ENCODE measurements at regions not wholly inside any gene's neighbourhood (a gene's known extent, or its start where the extent isn't known, plus 50 kb on each side); places are given as distances from the start of the nearest gene placed in this dataset.

- FAIRE-seq: no peak
These were observed 83.4 kb upstream of the SHISA3 start for GRCh38 chr4:42313872-42314271.

GRCh38 chr4:42315231-42315630 lies 82.1 kb upstream of the SHISA3 start:
- intact Hi-C loops (cut with micrococcal nuclease) (no loop called here), dilution Hi-C loops (cut with MboI; ENCODE audit: extremely low pct_ligation_motif_present, low sequenced_read_pairs) (no loop called here)
- H3K4me3 ChIP-seq (replicated peaks in 1 of 3; ENCODE audit: insufficient read depth in 1 of 3, low read depth in 1 of 3, low read length in 3 of 3): no peak overlapping the region
- H3K79me2 ChIP-seq (ENCODE audit: control insufficient read depth, insufficient read depth, low read length): no peaks in the 10 kb centered on the region
- TF ChIP-seq EZH2 (IDR thresholded peaks at IDR 0.05; ENCODE audit: borderline replicate concordance, low read depth, low read length, severe bottlenecking) (no peak), FOS (IDR thresholded peaks at IDR 0.05; ENCODE audit: borderline replicate concordance, insufficient read depth, low read length) (no peak), POLR2A (IDR thresholded peaks at IDR 0.05; ENCODE audit: low read depth, low read length) (no peak), POLR2AphosphoS5 (IDR thresholded peaks at IDR 0.05; ENCODE audit: insufficient read depth, low read depth, low read length) (no peak), MYC (IDR thresholded peaks at IDR 0.05; ENCODE audit: low read depth, low read length) (no peak), JUN (IDR thresholded peaks at IDR 0.05; ENCODE audit: borderline replicate concordance, insufficient read depth, insufficient read length, low read depth) (no peak), MAX (IDR thresholded peaks at IDR 0.05; ENCODE audit: insufficient read depth, insufficient read length) (no peak), GATA2 (IDR thresholded peaks at IDR 0.05; ENCODE audit: insufficient read depth, insufficient read length, low read depth, low read length) (no peak), CTCF (IDR thresholded peaks at IDR 0.05; ENCODE audit: extremely low read depth in 1 of 2, insufficient read depth in 1 of 2, low read depth in 1 of 2, low read length in 2 of 2) (no peak)
- no peak overlapping the region for H3K9ac ChIP-seq (replicated peaks; ENCODE audit: extremely low read depth, insufficient read depth, low read length)
- H3K9me3 ChIP-seq (replicated peaks; ENCODE audit: control insufficient read depth, insufficient read depth, low read length): no peaks in the 10 kb centered on the region
- H4K20me1 ChIP-seq (replicated peaks; ENCODE audit: control insufficient read depth, extremely low read depth, insufficient read depth, low read length): no peaks in the 10 kb centered on the region
- ChIA-PET POLR2A (no interaction called here), CTCF (no interaction called here)
- H3K4me2 ChIP-seq (ENCODE audit: insufficient read depth, low read length): no peak overlapping the region
- H3K27me3 ChIP-seq (ENCODE audit: control insufficient read depth in 2 of 2, insufficient read depth in 2 of 2, low read length in 2 of 2): no peaks in the 10 kb centered on the region
- no peaks in the 10 kb centered on the region for H3K9me1 ChIP-seq (replicated peaks; ENCODE audit: control insufficient read depth, extremely low read depth, insufficient read depth, low read length)
- H3K36me3 ChIP-seq (ENCODE audit: control insufficient read depth in 2 of 2, extremely low read depth in 1 of 2, insufficient read depth in 2 of 2, low read length in 2 of 2): no peaks in the 10 kb centered on the region
- no peak overlapping the region for H2AFZ ChIP-seq (ENCODE audit: low read depth, low read length)
- BruUV-seq (replicated peaks): no TSS peak
- FAIRE-seq: no peak
- no peaks in the 10 kb centered on the region for H3K4me1 ChIP-seq (ENCODE audit: control insufficient read depth, extremely low read depth, insufficient read depth, low read length)
- DNase-seq (ENCODE audit: low read depth, low spot score): no peak
- H3K27ac ChIP-seq (ENCODE audit: insufficient read depth, low read depth, low read length): no peak overlapping the region

More at GRCh38 chr4:42313872-42314271, 83.4 kb upstream of the SHISA3 start:
- no peak overlapping the region for H3K4me3 ChIP-seq (replicated peaks in 1 of 3; ENCODE audit: insufficient read depth in 1 of 3, low read depth in 1 of 3, low read length in 3 of 3)
- TF ChIP-seq GATA2 (IDR thresholded peaks at IDR 0.05; ENCODE audit: insufficient read depth, insufficient read length, low read depth, low read length): no peak
- TF ChIP-seq POLR2A (IDR thresholded peaks at IDR 0.05; ENCODE audit: low read depth, low read length): no peak
- no peaks in the 10 kb centered on the region for H3K27me3 ChIP-seq (ENCODE audit: control insufficient read depth in 2 of 2, insufficient read depth in 2 of 2, low read length in 2 of 2)
- dilution Hi-C loops (cut with MboI; ENCODE audit: extremely low pct_ligation_motif_present, low sequenced_read_pairs) (no loop called here), intact Hi-C loops (cut with micrococcal nuclease) (no loop called here)
- H3K79me2 ChIP-seq (ENCODE audit: control insufficient read depth, insufficient read depth, low read length): no peaks in the 10 kb centered on the region
- H4K20me1 ChIP-seq (replicated peaks; ENCODE audit: control insufficient read depth, extremely low read depth, insufficient read depth, low read length): no peaks in the 10 kb centered on the region
- no TSS peak for BruUV-seq (replicated peaks)
- CTCF ChIA-PET: no interaction called here
- H3K4me2 ChIP-seq (ENCODE audit: insufficient read depth, low read length): no peak overlapping the region
- no peak overlapping the region for H2AFZ ChIP-seq (ENCODE audit: low read depth, low read length)
- POLR2A ChIA-PET: no interaction called here
- no peaks in the 10 kb centered on the region for H3K9me3 ChIP-seq (replicated peaks; ENCODE audit: control insufficient read depth, insufficient read depth, low read length)
- H3K4me1 ChIP-seq (ENCODE audit: control insufficient read depth, extremely low read depth, insufficient read depth, low read length): no peaks in the 10 kb centered on the region
- no peak overlapping the region for H3K9ac ChIP-seq (replicated peaks; ENCODE audit: extremely low read depth, insufficient read depth, low read length)
- no peak overlapping the region for H3K27ac ChIP-seq (ENCODE audit: insufficient read depth, low read depth, low read length)
- H3K9me1 ChIP-seq (replicated peaks; ENCODE audit: control insufficient read depth, extremely low read depth, insufficient read depth, low read length): no peaks in the 10 kb centered on the region
- no peaks in the 10 kb centered on the region for H3K36me3 ChIP-seq (ENCODE audit: control insufficient read depth in 2 of 2, extremely low read depth in 1 of 2, insufficient read depth in 2 of 2, low read length in 2 of 2)
- DNase-seq (ENCODE audit: low read depth, low spot score): no peak

All from endothelial cell of umbilical vein (primary cell).